GM23248 (cell line): ENCODE measurements at regions not wholly inside any gene's neighbourhood (a gene's known extent, or its start where the extent isn't known, plus 50 kb on each side); places are given as distances from the start of the nearest gene placed in this dataset.

Experiments
- EZH2 ChIP-seq: fragments of 200-600 bp; sonication (generic); IDR thresholded peaks from 2 replicates; pipeline ENCODE4 v1.6.1; 2018; ENCODE audit warnings: antibody characterized with exemption, mild to moderate bottlenecking; ENCODE audit not compliant: insufficient read depth, poor library complexity, severe bottlenecking
- EZH2phosphoT487 ChIP-seq: fragments of 200-600 bp; sonication (generic); IDR thresholded peaks from 2 replicates; pipeline ENCODE4 v1.6.1; 2018; ENCODE audit warnings: antibody characterized with exemption, moderate library complexity, mild to moderate bottlenecking, low read depth; ENCODE audit not compliant: insufficient read depth

- TF ChIP-seq EZH2, result no peak
- no peak for TF ChIP-seq EZH2phosphoT487
Measured at GRCh38 chr19:16018106-16018755, 58.1 kb upstream of the TPM4 start.
